Activated CD8-positive, alpha-beta memory T cell treated with anti-CD3 and anti-CD28 coated beads for 4 hours (primary cell): ENCODE measurements at regions not wholly inside any gene's neighbourhood (a gene's known extent, or its start where the extent isn't known, plus 50 kb on each side); places are given as distances from the start of the nearest gene placed in this dataset.
"Not testable (repeated sequence)": the region's sequence is repeated elsewhere in the genome, so short reads cannot be mapped to it uniquely, and the experiment has no call there.

ENCODE experiments used
- DNase-seq, 2 donors: peaks; one replicate each; pipeline ENCODE4 v3.0.0-alpha.2; 2020; ENCODE audit warnings: low read depth in 2 of 2

DNA sequence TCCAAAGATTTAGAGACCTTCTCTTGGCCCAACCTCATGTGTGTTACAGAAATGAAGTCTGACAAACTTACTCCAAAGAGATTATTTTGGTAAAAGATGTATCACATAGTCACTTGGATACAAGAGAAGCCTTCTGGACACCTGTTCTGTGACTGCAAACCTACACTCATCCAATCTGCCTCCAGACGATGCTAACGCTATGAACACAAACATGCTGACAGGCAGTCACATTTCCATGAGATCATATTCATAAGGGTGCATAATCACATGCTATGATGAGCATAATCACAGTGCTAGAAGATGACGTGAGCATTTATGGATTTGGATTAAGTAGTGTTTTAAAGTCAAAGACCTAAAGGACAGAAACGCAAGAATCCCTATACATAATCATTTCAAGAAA lies 340.2 kb downstream of the HACE1 start:
- no peak for DNase-seq

DNA sequence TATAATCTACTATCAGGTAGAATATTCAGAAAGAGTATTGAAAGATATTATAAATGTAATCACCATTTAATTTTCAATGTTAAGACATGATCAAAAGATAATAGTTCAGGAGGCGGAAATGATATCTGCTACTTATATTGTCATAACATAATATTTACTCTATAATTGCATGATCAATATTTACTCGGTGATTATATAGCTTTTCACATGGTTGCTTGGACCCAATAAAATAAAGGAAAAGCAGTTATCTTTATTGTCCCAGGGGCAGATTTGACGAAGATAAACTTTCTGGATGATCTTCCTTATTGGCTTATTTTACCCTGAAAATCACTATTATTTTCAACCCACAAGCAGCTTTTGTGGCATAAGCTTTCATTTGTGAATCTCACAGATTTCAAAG lies 350.4 kb downstream of the HACE1 start:
- no peak for DNase-seq

GRCh38 chr6:104506429-104506828 lies 353.3 kb downstream of the HACE1 start:
- DNase-seq, result no peak

- DNase-seq, result no peak
Observed at GRCh38 chr6:104505838-104506237, 353.9 kb downstream of the HACE1 start.

DNA sequence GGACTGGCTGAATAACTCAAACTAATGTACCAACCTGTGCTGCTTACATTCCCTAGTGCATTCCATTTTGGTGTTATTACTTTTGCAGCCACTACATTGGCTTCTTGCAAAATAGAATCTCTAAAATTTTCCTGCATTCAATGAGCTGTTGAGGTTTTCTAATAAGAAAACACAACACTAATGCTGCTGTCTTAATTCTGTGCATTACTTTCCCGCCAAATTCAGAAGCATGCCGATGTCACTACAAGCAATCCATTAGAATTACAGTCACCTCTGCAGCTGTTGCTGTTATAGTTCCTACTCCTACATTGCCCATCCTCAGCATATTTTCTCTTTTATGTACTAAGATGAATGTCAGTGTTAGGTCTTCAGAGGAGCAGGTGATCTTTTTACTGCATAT lies 359.5 kb downstream of the HACE1 start:
- no peak for DNase-seq

DNA sequence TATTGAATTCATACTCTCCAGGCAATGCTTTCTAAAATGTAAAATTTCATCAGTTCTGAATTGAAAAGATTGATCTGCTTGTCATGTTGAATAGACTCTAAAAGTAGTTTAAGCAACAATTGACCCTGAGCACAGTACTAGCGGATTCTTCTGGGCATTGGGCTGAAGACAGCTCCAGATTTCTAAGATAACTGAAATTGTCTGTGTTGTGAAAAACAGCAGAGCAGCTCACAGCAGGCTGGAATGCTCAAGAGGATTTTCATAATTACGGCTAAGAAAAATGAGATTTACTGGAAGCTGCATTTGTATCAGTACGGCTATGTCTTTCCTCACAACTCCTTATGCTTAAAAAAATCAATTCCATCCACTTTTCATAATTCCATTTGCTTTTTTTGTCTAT lies 373.7 kb downstream of the HACE1 start:
- DNase-seq, result no peak

GRCh38 chr6:104484626-104485025 lies 375.1 kb downstream of the HACE1 start:
- DNase-seq, result no peak

DNA sequence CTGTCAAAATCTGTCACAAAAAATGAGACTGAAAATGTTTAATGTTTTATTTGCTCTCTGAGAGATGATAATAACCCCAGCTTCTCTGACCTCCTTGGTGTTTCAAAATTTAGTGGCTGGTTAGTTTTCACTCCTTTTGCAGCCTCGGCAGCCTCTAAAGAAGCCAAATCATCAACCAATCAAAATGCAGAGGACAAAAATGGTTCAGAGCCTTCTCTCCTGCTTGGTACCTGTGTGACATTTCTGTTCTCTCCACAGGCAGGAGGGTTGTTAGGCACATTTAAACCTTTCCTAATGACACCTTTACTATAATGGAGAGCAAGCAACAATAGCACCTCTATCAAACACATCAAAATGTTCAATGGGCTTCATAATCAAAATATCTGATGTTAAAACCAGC lies 375.5 kb downstream of the HACE1 start:
- DNase-seq, result no peak

DNA sequence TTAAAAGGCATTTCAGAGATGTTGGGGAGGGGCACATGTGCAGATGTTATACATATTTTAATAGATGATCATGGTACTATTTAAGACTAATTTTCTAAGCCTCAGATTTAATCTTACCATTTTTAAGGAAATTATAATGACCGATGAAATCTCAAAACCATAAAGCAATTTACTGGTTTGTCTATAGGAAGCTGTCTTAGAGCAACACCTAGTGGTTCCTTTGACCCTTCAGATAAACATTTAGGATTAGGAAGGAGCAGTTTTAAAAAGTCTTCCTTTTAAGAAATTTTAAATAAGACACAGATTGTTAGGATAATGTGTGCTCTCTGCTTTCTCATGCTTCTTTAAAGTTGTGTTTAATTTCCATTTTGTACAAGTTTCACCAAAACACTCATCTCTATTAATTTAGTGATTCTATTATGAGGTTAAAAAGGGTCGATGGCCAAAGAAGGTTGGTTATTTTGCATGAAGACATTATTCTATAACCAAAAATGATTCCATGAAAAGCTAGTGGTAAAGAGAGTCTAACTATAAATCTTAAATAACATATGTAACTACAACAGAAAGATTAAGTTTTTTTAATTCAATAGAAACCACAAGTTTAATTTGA lies 376.4 kb downstream of the HACE1 start:
- DNase-seq, result no peak

DNA sequence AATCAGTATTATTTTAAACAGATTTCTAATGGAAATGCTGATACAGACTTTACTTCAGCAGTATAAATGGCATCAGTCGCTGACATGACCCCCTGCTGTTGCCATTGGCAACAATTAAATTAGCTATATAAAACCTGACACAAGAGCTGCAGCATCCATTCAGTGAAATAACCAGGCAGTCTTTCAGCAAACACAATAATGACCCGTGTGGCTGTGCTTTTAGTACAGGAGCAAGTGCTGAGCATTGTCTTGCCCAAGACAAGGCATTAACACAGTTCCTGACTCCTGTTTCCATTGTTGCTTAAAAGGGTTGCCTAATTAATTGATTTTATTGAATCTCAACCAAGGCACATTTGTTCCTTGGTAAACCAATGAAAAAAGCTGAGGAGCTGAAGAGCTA lies 382.1 kb downstream of the HACE1 start:
- no peak for DNase-seq

DNA sequence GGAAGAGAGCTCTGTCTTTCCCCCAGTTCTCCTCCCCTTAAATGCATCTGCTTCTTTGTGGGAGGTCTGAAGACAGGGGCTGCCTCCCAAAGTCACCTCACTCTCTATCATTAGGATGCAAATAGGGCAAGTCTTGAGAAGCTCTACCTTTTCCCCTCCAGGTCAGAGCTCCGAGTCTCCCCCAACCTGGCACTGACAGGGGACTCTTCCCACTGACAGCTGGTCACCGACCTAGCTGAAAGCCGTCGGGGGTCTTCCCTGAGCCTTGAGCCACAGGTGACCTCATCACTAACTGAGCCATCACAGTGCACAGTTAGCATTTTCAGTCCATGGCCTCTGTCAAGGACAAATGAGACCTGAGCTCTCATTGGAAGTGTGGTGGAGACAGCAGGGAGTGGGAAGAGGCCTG lies 386.7 kb downstream of the HACE1 start:
- no peak for DNase-seq

DNA sequence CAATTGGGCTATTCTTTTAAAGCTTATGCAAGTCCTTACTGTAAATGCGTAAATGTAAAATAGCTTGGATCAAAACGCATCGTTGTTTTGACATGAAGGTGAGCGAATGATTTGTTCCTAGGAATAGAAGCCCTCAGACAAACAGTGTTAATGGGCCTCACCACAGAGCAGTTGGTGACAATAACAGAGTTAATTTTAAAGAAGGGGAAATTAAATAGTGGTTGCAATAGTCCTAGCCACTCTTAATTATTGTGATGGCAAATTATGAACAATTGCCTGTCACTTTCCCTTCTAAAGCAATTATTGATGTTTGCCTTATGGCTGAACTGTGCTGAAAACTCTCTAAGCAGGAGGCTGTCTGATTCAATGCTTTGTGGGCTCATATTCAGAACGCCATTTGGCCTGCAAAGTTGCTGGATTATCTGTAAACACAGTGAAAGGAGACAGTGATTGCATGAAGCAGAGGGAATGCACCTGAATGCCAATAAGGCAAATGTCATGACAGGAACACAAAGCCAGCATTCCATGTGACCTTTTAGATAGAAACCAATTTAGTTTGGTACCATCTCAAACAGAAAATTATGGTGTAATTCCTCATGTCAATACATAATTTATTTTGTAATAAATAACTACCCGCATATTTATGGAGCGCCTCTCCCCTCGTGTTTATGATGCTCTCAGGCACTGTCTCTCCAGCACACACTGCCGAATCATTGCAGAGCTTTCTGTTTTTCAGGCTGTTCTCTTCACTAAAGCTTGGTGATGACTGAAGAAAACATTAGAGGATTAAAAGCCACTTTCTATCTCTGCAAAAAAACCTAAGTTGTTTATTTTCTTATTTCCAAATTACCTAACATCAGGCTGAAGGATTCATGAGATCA lies 387.5 kb downstream of the HACE1 start:
- no peak for DNase-seq

DNA sequence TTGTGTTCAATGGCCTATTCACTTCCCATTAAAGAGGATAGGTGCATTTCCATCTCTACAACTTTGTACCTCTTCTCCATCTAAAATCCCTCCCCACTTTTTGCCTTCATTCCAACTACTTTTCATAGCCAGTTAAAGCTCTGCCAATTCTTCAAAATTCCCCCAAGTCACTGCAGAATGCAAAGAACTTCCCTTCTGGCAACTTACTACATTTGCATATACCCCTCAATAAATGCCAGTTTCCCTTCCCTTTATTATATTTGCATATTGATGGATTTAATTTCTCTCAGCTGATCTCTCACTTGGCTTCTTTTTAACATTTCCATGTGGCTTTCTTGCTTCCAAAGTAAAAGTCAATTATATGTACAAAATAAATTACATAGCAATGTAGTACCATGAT lies 393.4 kb downstream of the HACE1 start:
- no peak for DNase-seq

DNA sequence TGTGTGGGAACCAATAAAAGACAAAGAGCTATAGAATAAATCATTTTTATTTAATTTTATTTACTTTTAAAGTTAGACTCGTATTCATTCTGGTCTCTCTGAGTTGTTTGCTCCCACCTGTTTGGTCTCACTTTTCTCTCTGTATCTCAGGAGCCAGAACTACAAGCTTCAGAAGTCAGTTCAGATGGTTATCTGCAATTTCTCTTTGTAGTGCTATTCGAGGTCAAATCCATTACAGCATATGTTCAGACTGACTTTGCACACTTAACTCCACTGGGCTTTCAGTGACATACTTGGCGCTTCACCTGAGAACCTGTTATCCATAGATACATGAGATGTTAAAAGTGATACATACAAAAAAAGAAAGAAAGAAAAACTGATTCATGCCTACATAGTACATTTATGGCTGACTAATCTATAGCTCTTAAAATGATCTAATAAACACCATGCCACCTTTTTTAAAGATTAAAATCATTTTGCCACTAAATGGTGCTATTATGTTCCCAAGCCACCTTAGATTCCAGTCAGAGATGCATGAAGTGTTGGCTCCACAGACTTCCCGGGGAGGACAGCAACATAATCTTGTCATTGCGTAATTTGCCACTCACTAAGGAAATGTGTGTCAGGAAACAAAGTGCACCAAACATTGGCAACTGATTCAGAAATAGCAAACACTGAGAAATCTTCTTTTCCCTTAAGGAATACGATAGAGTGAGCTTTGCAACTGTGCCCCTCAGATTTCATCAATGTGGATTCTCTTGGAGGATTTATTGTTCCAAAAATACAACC lies 396.7 kb downstream of the HACE1 start:
- no peak for DNase-seq

DNA sequence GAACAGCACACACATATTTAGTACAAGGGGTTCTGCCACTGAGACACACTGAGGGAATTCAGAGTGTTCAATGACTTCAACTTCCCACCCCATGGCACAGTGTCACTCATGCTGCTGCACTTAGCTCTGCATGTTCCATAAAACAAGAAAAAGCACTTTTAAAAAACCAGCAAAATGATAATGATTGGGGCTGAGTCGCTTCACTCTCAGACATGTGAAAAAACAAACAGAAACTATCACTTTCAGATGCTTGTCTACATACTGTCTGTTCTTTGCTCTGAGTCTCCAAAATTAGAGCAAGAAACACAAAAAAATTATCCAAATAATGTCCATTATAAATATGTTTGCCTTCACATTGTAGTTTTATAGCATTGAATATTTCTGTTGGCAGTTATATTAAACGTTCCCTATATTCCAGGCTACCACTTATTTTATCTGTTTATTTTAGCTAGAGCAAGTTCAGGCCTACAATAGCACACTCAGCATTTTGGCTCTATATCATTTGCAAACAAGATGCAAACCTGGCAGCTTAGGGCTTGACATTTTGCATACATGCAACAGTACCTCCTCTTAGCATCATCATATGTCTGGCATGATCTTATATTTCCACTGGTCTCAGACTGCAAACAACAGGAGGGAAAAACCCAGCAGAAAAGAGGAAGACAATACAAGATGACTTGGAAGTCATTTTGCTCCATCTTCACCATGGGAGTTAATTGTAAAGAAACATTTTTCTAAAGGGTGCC lies 398.8 kb downstream of the HACE1 start:
- no peak for DNase-seq

GRCh38 chr6:104459543-104459942 lies 400.2 kb downstream of the HACE1 start:
- DNase-seq, result no peak

DNA sequence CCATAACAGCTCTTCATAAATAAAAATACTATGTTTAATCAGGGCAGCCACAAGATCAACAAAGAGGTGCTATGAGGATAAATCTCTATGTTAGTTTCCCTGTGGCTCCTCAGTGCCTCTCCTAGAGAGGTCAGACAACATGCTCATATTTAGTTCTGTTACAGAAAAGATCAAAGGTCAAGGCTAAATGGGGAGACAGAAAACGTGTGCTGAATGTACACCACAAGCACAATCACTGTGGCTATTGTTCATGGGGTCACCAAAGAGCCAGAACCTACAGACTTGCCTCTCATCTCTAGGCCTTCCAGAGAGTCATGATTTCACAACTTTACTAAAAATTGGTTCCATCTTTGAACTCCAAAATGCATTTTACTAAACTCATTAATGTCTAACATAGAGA lies 409.8 kb downstream of the HACE1 start:
- no peak for DNase-seq

- not testable (repeated sequence) for DNase-seq
Observed at GRCh38 chr6:104446101-104447080, 413.3 kb downstream of the HACE1 start.

- DNase-seq, result no peak
Observed at GRCh38 chr6:104434519-104434918, 425.2 kb downstream of the HACE1 start.

DNA sequence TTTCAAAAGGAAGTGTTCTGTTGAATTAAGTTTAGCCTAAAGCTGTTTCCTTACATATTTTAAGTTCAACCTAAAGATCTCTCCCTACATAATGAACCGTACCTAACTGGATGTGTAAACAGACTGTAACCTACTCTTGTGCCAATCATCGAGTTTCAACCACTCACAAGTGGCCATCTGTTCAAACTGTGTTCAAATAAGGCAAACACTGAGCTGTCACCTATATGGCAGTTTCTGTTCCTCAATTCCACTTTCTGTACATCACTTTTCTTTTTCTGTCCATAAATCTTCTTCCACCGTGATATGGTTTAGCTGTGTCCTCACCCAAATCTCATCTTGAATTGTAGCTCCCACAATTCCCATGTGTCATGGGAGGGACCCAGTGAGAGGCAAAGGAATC lies 428.6 kb downstream of the HACE1 start:
- no peak for DNase-seq

GRCh38 chr6:104428184-104428583 lies 431.5 kb downstream of the HACE1 start:
- no peak for DNase-seq
